A549 (cell line): ENCODE measurements at regions not wholly inside any gene's neighbourhood (a gene's known extent, or its start where the extent isn't known, plus 50 kb on each side); places are given as distances from the start of the nearest gene placed in this dataset.

ENCODE experiments used
- ATAC-seq, 2 experiments: fragments of 200-7000 bp in 1 of 2; fragments of >200 bp in 1 of 2; cut with Nextera tagmentation in 1 of 2; cut with Tn5 transposase in 1 of 2; 3 replicates each; pipeline versions ENCODE4 v1.8.0 to v1.9.1; 2018 to 2020; ENCODE audit warnings: mild to moderate bottlenecking in 1 of 2, moderate library complexity in 1 of 2
- CTCF ChIA-PET: fragments of 300-600 bp; sonication (Branson Sonifier 250); formaldehyde crosslinking; extraction: SDS; loops from one replicate; lab custom pipeline; 2021; ENCODE audit warnings: antibody characterized with exemption, inconsistent platforms; lab: Yijun Ruan, JAX
- POLR2A ChIA-PET: fragments of 350-600 bp; formaldehyde crosslinking; extraction: SDS; loops from one replicate; lab custom pipeline; 2021; ENCODE audit warnings: antibody characterized with exemption, inconsistent platforms; lab: Yijun Ruan, JAX
- DNase-seq, 2 experiments: peaks; one replicate each; pipeline versions ENCODE4 v3.0.0 to v3.0.0-alpha.2; 2011 to 2016; ENCODE audit warnings: low read depth in 1 of 2, low spot score in 1 of 2
- FAIRE-seq: peaks from 2 replicates; lab custom pipeline; 2011; peaks lifted over from hg19 to GRCh38; lab: Jason Lieb, UNC
- H3K27ac ChIP-seq, 2 experiments: fragments of >200 bp; sonication (Bioruptor Twin); formaldehyde crosslinking; 3 replicates each; pipeline ENCODE4 v1.5.1; 2016 to 2017
- H3K4me1 ChIP-seq: fragments of >200 bp; sonication (Bioruptor Twin); formaldehyde crosslinking; 3 replicates; pipeline ENCODE4 v1.6.1; 2016
- H3K4me2 ChIP-seq: fragments of >200 bp; sonication (Bioruptor Twin); formaldehyde crosslinking; 3 replicates; pipeline ENCODE4 v1.6.1; 2016
- H3K4me3 ChIP-seq: fragments of >200 bp; sonication (Bioruptor Twin); formaldehyde crosslinking; 3 replicates; pipeline ENCODE4 v1.5.1; 2016
- H3K9me3 ChIP-seq: fragments of >200 bp; sonication (Bioruptor Twin); formaldehyde crosslinking; 3 replicates; pipeline ENCODE4 v1.6.1; 2016
- BHLHE40 ChIP-seq: IDR thresholded peaks from 2 replicates; pipeline ENCODE4 v1.6.1; 2012; ENCODE audit warnings: low read depth, low read length, inconsistent platforms
- CBX8 ChIP-seq: fragments of 200-600 bp; sonication (generic); IDR thresholded peaks from 2 replicates; pipeline ENCODE4 v1.6.1; 2016
- CHD2 ChIP-seq: fragments of 150-350 bp; IDR thresholded peaks from 2 replicates; pipeline ENCODE4 v1.6.1; 2014; ENCODE audit warnings: low read length; ENCODE audit not compliant: partially characterized antibody
- CHD4 ChIP-seq: fragments of 200-600 bp; sonication (generic); IDR thresholded peaks from 2 replicates; pipeline ENCODE4 v1.6.1; 2016; ENCODE audit warnings: antibody characterized with exemption, mild to moderate bottlenecking, borderline replicate concordance
- EHF ChIP-seq: fragments of 250-450 bp; sonication (Bioruptor Pico); IDR thresholded peaks from 2 replicates; pipeline ENCODE4 v1.5.0; 2020; ENCODE audit warnings: mild to moderate bottlenecking
- FOSB ChIP-seq: fragments of 250-450 bp; sonication (Bioruptor Pico); IDR thresholded peaks from 2 replicates; pipeline ENCODE4 v1.5.0; 2020; ENCODE audit warnings: mild to moderate bottlenecking, moderate library complexity
- FOSL2 ChIP-seq, 2 experiments: fragments of 450-650 bp in 1 of 2; fragments of >200 bp in 1 of 2; sonication (Bioruptor Twin) in 1 of 2; formaldehyde crosslinking; IDR thresholded peaks; 2 replicates each; pipeline versions ENCODE4 v1.5.0 to v1.6.1; 2016 to 2020; ENCODE audit warnings: mild to moderate bottlenecking in 1 of 2, moderate library complexity in 1 of 2
- FOXS1 ChIP-seq: fragments of 250-450 bp; sonication (Bioruptor Pico); IDR thresholded peaks from 2 replicates; pipeline ENCODE4 v1.5.0; 2020; ENCODE audit warnings: mild to moderate bottlenecking, moderate library complexity
- HEYL ChIP-seq: fragments of 250-450 bp; sonication (Bioruptor Pico); IDR thresholded peaks from 2 replicates; pipeline ENCODE4 v1.8.0; 2021; ENCODE audit warnings: mild to moderate bottlenecking, moderate library complexity
- MAZ ChIP-seq: fragments of 150-350 bp; IDR thresholded peaks from 2 replicates; pipeline ENCODE4 v1.6.1; 2014; ENCODE audit warnings: antibody characterized with exemption, low read depth, low read length, borderline replicate concordance
- NR3C1 ChIP-seq: fragments of >200 bp; sonication (Bioruptor Twin); formaldehyde crosslinking; IDR thresholded peaks from 3 replicates; pipeline ENCODE4 v1.6.1; 2017
- POLR2AphosphoS2 ChIP-seq: conservative IDR thresholded peaks from 2 replicates; pipeline ENCODE4 v1.6.1; 2012; ENCODE audit warnings: low read length, improper control_type of control experiment, inconsistent platforms
- RAD21 ChIP-seq, 2 experiments: fragments of >200 bp in 1 of 2; sonication (Bioruptor Twin) in 1 of 2; formaldehyde crosslinking in 1 of 2; IDR thresholded peaks in 1 of 2; conservative IDR thresholded peaks in 1 of 2; 2 replicates in 1 of 2; 3 replicates in 1 of 2; pipeline ENCODE4 v1.6.1; 2012 to 2018; ENCODE audit warnings: inconsistent platforms in 1 of 2
- RNF2 ChIP-seq: fragments of 200-600 bp; sonication (generic); IDR thresholded peaks from 2 replicates; pipeline ENCODE4 v1.6.1; 2016; ENCODE audit warnings: low read depth, mild to moderate bottlenecking, antibody characterized with exemption, moderate library complexity, borderline replicate concordance
- SMC3 ChIP-seq: fragments of >200 bp; sonication (Bioruptor Twin); formaldehyde crosslinking; IDR thresholded peaks from 3 replicates; pipeline ENCODE4 v1.6.1; 2018; ENCODE audit warnings: inconsistent platforms
- TFCP2L1 ChIP-seq: fragments of 250-450 bp; sonication (Bioruptor Pico); IDR thresholded peaks from 2 replicates; pipeline ENCODE4 v1.5.0; 2021; ENCODE audit warnings: mild to moderate bottlenecking
- USF2 ChIP-seq: fragments of 450-650 bp; IDR thresholded peaks from 2 replicates; pipeline ENCODE4 v1.6.1; 2014; ENCODE audit warnings: antibody characterized with exemption
- ZFP36 ChIP-seq: fragments of 450-650 bp; IDR thresholded peaks from 2 replicates; pipeline ENCODE4 v1.6.1; 2014; ENCODE audit warnings: borderline replicate concordance; ENCODE audit not compliant: partially characterized antibody
- WGBS: methylation state at CpG from one replicate; pipeline ENCODE4 v1.1.6; 2017; ENCODE audit errors: missing lambda C conversion rate; 5-methylcytosine and 5-hydroxymethylcytosine counted together
- TF ChIP-seq, protein P1 (sequence below): fragments of 200-600 bp; sonication (generic); IDR thresholded peaks from 2 replicates; pipeline ENCODE4 v1.6.1; 2016; ENCODE audit warnings: antibody characterized with exemption, mild to moderate bottlenecking, moderate library complexity

GRCh38 chr13:110826101-110826500 is 88.8 kb downstream of the ANKRD10 start:
- no peak overlapping the region for H3K4me3 ChIP-seq
- TF ChIP-seq FOXS1 (no peak), RNF2 (no peak), FOSL2 (IDR thresholded peaks at IDR 0.05) (no peak), FOSL2 (CRISPR knock-in tag; IDR thresholded peaks at IDR 0.05) (no peak), POLR2AphosphoS2 (no peak), FOSB (CRISPR knock-in tag) (no peak), MAZ (no peak), USF2 (no peak)
- TF ChIP-seq, protein P1, sequence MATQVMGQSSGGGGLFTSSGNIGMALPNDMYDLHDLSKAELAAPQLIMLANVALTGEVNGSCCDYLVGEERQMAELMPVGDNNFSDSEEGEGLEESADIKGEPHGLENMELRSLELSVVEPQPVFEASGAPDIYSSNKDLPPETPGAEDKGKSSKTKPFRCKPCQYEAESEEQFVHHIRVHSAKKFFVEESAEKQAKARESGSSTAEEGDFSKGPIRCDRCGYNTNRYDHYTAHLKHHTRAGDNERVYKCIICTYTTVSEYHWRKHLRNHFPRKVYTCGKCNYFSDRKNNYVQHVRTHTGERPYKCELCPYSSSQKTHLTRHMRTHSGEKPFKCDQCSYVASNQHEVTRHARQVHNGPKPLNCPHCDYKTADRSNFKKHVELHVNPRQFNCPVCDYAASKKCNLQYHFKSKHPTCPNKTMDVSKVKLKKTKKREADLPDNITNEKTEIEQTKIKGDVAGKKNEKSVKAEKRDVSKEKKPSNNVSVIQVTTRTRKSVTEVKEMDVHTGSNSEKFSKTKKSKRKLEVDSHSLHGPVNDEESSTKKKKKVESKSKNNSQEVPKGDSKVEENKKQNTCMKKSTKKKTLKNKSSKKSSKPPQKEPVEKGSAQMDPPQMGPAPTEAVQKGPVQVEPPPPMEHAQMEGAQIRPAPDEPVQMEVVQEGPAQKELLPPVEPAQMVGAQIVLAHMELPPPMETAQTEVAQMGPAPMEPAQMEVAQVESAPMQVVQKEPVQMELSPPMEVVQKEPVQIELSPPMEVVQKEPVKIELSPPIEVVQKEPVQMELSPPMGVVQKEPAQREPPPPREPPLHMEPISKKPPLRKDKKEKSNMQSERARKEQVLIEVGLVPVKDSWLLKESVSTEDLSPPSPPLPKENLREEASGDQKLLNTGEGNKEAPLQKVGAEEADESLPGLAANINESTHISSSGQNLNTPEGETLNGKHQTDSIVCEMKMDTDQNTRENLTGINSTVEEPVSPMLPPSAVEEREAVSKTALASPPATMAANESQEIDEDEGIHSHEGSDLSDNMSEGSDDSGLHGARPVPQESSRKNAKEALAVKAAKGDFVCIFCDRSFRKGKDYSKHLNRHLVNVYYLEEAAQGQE, result no peak
- TF ChIP-seq, all 56 proteins: peak for 0
- Histone ChIP-seq H3K4me1 (no peaks in the 10 kb centered on the region), H3K4me2 (no peak overlapping the region), H3K9me3 (no peaks in the 10 kb centered on the region), H3K27ac (no peak overlapping the region)
- CTCF ChIA-PET, result no interaction called here
- FAIRE-seq (no peak), ATAC-seq (no peak), DNase-seq (no peak)
- POLR2A ChIA-PET, result no interaction called here
- WGBS, result 40% methylated on average over 4 of the region's 5 CpGs

DNA sequence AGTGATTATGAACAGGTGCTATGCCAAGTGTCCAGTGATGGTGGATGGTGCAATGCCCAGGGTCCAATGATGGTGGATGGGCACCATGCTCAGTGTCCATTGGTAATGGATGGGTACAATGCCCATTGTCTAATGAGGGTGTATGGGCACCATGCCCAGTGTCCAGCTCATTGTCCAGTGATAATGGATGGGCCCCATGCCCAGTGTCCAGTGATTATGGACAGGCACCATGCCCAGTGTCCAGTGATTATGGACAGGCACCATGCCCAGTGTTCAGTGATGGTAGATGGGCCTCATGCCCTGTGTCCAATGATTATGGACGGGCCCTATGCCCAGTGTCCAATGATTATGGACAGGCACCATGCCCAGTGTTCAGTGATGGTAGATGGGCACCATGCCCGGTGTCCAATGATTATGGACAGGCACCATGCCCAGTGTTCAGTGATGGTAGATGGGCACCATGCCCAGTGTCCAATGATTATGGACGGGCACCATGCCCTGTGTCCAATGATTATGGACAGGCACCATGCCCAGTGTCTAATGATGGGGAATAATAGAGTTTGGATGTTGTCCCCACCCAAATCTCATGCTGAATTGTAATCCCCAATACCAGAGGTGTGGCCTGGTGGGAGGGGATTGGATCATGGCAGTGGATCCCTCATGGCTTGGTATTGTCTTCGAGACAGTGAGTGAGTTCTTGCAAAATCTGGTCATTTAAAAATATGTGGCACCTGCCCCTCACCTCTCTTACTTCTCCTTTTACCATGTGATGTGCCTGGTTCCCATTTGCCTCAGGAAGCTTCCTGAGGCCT is 87.8 kb downstream of the ANKRD10 start:
- CTCF ChIA-PET, result interaction anchor here (0.8 kb wide), 1 partner anchor 9 kb away, joined by 3 read pairs; no protein-coding TSS in a partner anchor
- POLR2A ChIA-PET, result no interaction called here

More for the DNA sequence above, 87.8 kb downstream of the ANKRD10 start:
- 36% methylated on average over 2 of the region's 4 CpGs for WGBS
- ATAC-seq (no peak), DNase-seq (no peak), FAIRE-seq (no peak)
- no peak overlapping the region for H3K27ac ChIP-seq
- no peak for TF ChIP-seq CBX8
- TF ChIP-seq CHD4, result no peak
- TF ChIP-seq HEYL (CRISPR knock-in tag), result no peak
- no peak for TF ChIP-seq ZFP36
- TF ChIP-seq TFCP2L1 (CRISPR knock-in tag), result no peak
- no peak for TF ChIP-seq NR3C1
- TF ChIP-seq CHD2, result no peak
- TF ChIP-seq RAD21 (conservative IDR thresholded peaks at IDR 0.05 in 1 of 2, IDR thresholded peaks at IDR 0.05 in 1 of 2), result no peak
- TF ChIP-seq BHLHE40, result no peak
- no peak for TF ChIP-seq SMC3
- TF ChIP-seq EHF (CRISPR knock-in tag), result no peak
- no peaks in the 10 kb centered on the region for H3K9me3 ChIP-seq
- H3K4me3 ChIP-seq, result no peak overlapping the region
- H3K4me2 ChIP-seq, result no peak overlapping the region
- H3K4me1 ChIP-seq, result no peaks in the 10 kb centered on the region
